ENCODE measurements at regions not wholly inside any gene's neighbourhood (a gene's known extent, or its start where the extent isn't known, plus 50 kb on each side); places are given as distances from the start of the nearest gene placed in this dataset.

GRCh38 chr5:3145641-3146040, 394.2 kb upstream of the IRX2 start:
- Mint-ChIP-seq H3K9me3 (peaks cover 5 to 9% of the 10 kb centered on the region in 2 donors), H3K27ac (no peak overlapping the region), H3K27me3 (ENCODE audit: low read depth) (no peaks in the 10 kb centered on the region), H3K4me3 (no peak overlapping the region), H3K36me3 (ENCODE audit: insufficient read depth in 2 of 2) (no peaks in the 10 kb centered on the region), H3K4me1 (ENCODE audit: low read depth) (no peaks in the 10 kb centered on the region)
- DNase-seq (no peak), ATAC-seq (replicated peaks in 1 of 2) (no peak)

GRCh38 chr5:3143382-3143781, 391.9 kb upstream of the IRX2 start:
- ATAC-seq (replicated peaks in 1 of 2) (no peak), DNase-seq (no peak)
- H3K9me3 Mint-ChIP-seq, result peaks cover 10% of the 10 kb centered on the region in 2 donors
- H3K27ac Mint-ChIP-seq, result no peak overlapping the region
- no peaks in the 10 kb centered on the region for H3K27me3 Mint-ChIP-seq (ENCODE audit: low read depth)
- no peaks in the 10 kb centered on the region for H3K36me3 Mint-ChIP-seq (ENCODE audit: insufficient read depth in 2 of 2)
- no peak overlapping the region for H3K4me3 Mint-ChIP-seq
- no peaks in the 10 kb centered on the region for H3K4me1 Mint-ChIP-seq (ENCODE audit: low read depth)

GRCh38 chr5:3142261-3143027, 391.0 kb upstream of the IRX2 start:
- no peaks in the 10 kb centered on the region for H3K36me3 Mint-ChIP-seq (ENCODE audit: insufficient read depth in 2 of 2)
- peaks cover 10% of the 10 kb centered on the region in 2 donors for H3K9me3 Mint-ChIP-seq
- H3K4me1 Mint-ChIP-seq (ENCODE audit: low read depth), result no peaks in the 10 kb centered on the region
- H3K27me3 Mint-ChIP-seq (ENCODE audit: low read depth), result no peaks in the 10 kb centered on the region
- DNase-seq (no peak), ATAC-seq (replicated peaks in 1 of 2) (no peak)
- H3K4me3 Mint-ChIP-seq, result no peak overlapping the region
- no peak overlapping the region for H3K27ac Mint-ChIP-seq

- peaks cover 10 to 11% of the 10 kb centered on the region in 2 donors for H3K9me3 Mint-ChIP-seq
- H3K27me3 Mint-ChIP-seq (ENCODE audit: low read depth), result no peaks in the 10 kb centered on the region
- ATAC-seq (replicated peaks in 1 of 2), result no peak
- H3K27ac Mint-ChIP-seq, result no peak overlapping the region
- H3K4me1 Mint-ChIP-seq (ENCODE audit: low read depth), result no peaks in the 10 kb centered on the region
- DNase-seq, result no peak
- no peaks in the 10 kb centered on the region for H3K36me3 Mint-ChIP-seq (ENCODE audit: insufficient read depth in 2 of 2)
- H3K4me3 Mint-ChIP-seq, result no peak overlapping the region
These were observed 388.6 kb upstream of the IRX2 start for GRCh38 chr5:3140117-3140516.

- Mint-ChIP-seq H3K4me1 (ENCODE audit: low read depth) (no peaks in the 10 kb centered on the region), H3K27ac (no peak overlapping the region), H3K36me3 (ENCODE audit: insufficient read depth in 2 of 2) (no peaks in the 10 kb centered on the region), H3K9me3 (peaks cover 7 to 8% of the 10 kb centered on the region in 2 donors), H3K27me3 (ENCODE audit: low read depth) (no peaks in the 10 kb centered on the region), H3K4me3 (no peak overlapping the region)
- ATAC-seq (replicated peaks in 1 of 2), result no peak
- no peak for DNase-seq
These were observed 388.0 kb upstream of the IRX2 start for GRCh38 chr5:3139499-3139931.

- Mint-ChIP-seq H3K27ac (no peak overlapping the region), H3K9me3 (peaks cover 0 to 4% of the 10 kb centered on the region in 2 donors), H3K27me3 (ENCODE audit: low read depth) (no peaks in the 10 kb centered on the region), H3K4me3 (no peak overlapping the region), H3K4me1 (ENCODE audit: low read depth) (no peaks in the 10 kb centered on the region), H3K36me3 (ENCODE audit: insufficient read depth in 2 of 2) (peaks cover 0 to 3% of the 10 kb centered on the region in 2 donors)
- DNase-seq (no peak), ATAC-seq (replicated peaks in 1 of 2) (no peak)
These were observed 379.7 kb upstream of the IRX2 start for GRCh38 chr5:3131161-3131560.

- no peak for ATAC-seq (replicated peaks in 1 of 2)
- H3K9me3 Mint-ChIP-seq, result peaks cover 0 to 4% of the 10 kb centered on the region in 2 donors
- no peaks in the 10 kb centered on the region for H3K4me1 Mint-ChIP-seq (ENCODE audit: low read depth)
- DNase-seq, result no peak
- H3K36me3 Mint-ChIP-seq (ENCODE audit: insufficient read depth in 2 of 2), result peaks cover 0 to 3% of the 10 kb centered on the region in 2 donors
- H3K27ac Mint-ChIP-seq, result no peak overlapping the region
- no peaks in the 10 kb centered on the region for H3K27me3 Mint-ChIP-seq (ENCODE audit: low read depth)
- no peak overlapping the region for H3K4me3 Mint-ChIP-seq
These were observed 377.8 kb upstream of the IRX2 start for GRCh38 chr5:3129252-3129651.

GRCh38 chr5:3127423-3127911, 376.0 kb upstream of the IRX2 start:
- H3K4me3 Mint-ChIP-seq, result no peak overlapping the region
- H3K27ac Mint-ChIP-seq, result no peak overlapping the region
- ATAC-seq (replicated peaks in 1 of 2) (no peak), DNase-seq (no peak)
- peaks cover 0 to 3% of the 10 kb centered on the region in 2 donors for H3K36me3 Mint-ChIP-seq (ENCODE audit: insufficient read depth in 2 of 2)
- no peaks in the 10 kb centered on the region for H3K4me1 Mint-ChIP-seq (ENCODE audit: low read depth)
- H3K9me3 Mint-ChIP-seq, result peaks cover 0 to 4% of the 10 kb centered on the region in 2 donors
- H3K27me3 Mint-ChIP-seq (ENCODE audit: low read depth), result peaks cover 5% of the 10 kb centered on the region

GRCh38 chr5:3126639-3127038, 375.2 kb upstream of the IRX2 start:
- ATAC-seq (replicated peaks in 1 of 2) (no peak), DNase-seq (no peak)
- Mint-ChIP-seq H3K9me3 (peaks cover 0 to 4% of the 10 kb centered on the region in 2 donors), H3K36me3 (ENCODE audit: insufficient read depth in 2 of 2) (peaks cover 0 to 3% of the 10 kb centered on the region in 2 donors), H3K27ac (no peak overlapping the region), H3K4me1 (ENCODE audit: low read depth) (no peaks in the 10 kb centered on the region), H3K27me3 (ENCODE audit: low read depth) (peaks cover 5% of the 10 kb centered on the region), H3K4me3 (no peak overlapping the region)

GRCh38 chr5:3124410-3124809, 372.9 kb upstream of the IRX2 start:
- DNase-seq, result no peak
- Mint-ChIP-seq H3K36me3 (ENCODE audit: insufficient read depth in 2 of 2) (no peaks in the 10 kb centered on the region), H3K27me3 (ENCODE audit: low read depth) (peaks cover 12% of the 10 kb centered on the region), H3K27ac (no peak overlapping the region), H3K4me1 (ENCODE audit: low read depth) (no peaks in the 10 kb centered on the region), H3K4me3 (no peak overlapping the region), H3K9me3 (peaks cover 0 to 2% of the 10 kb centered on the region in 2 donors)
- no peak for ATAC-seq (replicated peaks in 1 of 2)

- Mint-ChIP-seq H3K9me3 (peaks cover 0 to 2% of the 10 kb centered on the region in 2 donors), H3K36me3 (ENCODE audit: insufficient read depth in 2 of 2) (no peaks in the 10 kb centered on the region), H3K4me1 (ENCODE audit: low read depth) (no peaks in the 10 kb centered on the region), H3K27ac (no peak overlapping the region), H3K27me3 (ENCODE audit: low read depth) (peaks cover 18% of the 10 kb centered on the region), H3K4me3 (no peak overlapping the region)
- ATAC-seq (replicated peaks in 1 of 2), result no peak
- DNase-seq, result no peak
These were observed 372.3 kb upstream of the IRX2 start for GRCh38 chr5:3123763-3124157.

- H3K9me3 Mint-ChIP-seq, result no peaks in the 10 kb centered on the region
- no peak overlapping the region for H3K27ac Mint-ChIP-seq
- no peaks in the 10 kb centered on the region for H3K4me1 Mint-ChIP-seq (ENCODE audit: low read depth)
- ATAC-seq (replicated peaks in 1 of 2) (no peak), DNase-seq (no peak)
- peaks cover 24% of the 10 kb centered on the region for H3K27me3 Mint-ChIP-seq (ENCODE audit: low read depth)
- H3K4me3 Mint-ChIP-seq, result no peak overlapping the region
- H3K36me3 Mint-ChIP-seq (ENCODE audit: insufficient read depth in 2 of 2), result no peaks in the 10 kb centered on the region
These were observed 371.7 kb upstream of the IRX2 start for GRCh38 chr5:3122985-3123762.

- Mint-ChIP-seq H3K36me3 (ENCODE audit: insufficient read depth in 2 of 2) (no peaks in the 10 kb centered on the region), H3K9me3 (no peaks in the 10 kb centered on the region), H3K27me3 (ENCODE audit: low read depth) (peaks cover 32% of the 10 kb centered on the region), H3K4me3 (no peak overlapping the region), H3K4me1 (ENCODE audit: low read depth) (no peaks in the 10 kb centered on the region), H3K27ac (no peak overlapping the region)
- DNase-seq, result no peak
- ATAC-seq (replicated peaks in 1 of 2), result no peak
These were observed 370.7 kb upstream of the IRX2 start for GRCh38 chr5:3122216-3122615.

Data from activated T-cell treated with anti-CD3 and anti-CD28 coated beads, Interleukin-2, amount 50 U/mL, for 72 hours (primary cell).